Liver (tissue), 3 donors: ENCODE measurements at regions not wholly inside any gene's neighbourhood (a gene's known extent, or its start where the extent isn't known, plus 50 kb on each side); places are given as distances from the start of the nearest gene placed in this dataset.

Experiments
- FOXA1 ChIP-seq: IDR thresholded peaks from 2 replicates; pipeline ENCODE4 v1.6.1; 2016; ENCODE audit warnings: antibody characterized with exemption
- JUND ChIP-seq, 2 donors: IDR thresholded peaks; 2 replicates each; pipeline ENCODE4 v1.6.1; 2016; ENCODE audit warnings: antibody characterized with exemption in 2 of 2
- YY1 ChIP-seq: IDR thresholded peaks from 2 replicates; pipeline ENCODE4 v1.6.1; 2016; ENCODE audit warnings: antibody characterized with exemption, mild to moderate bottlenecking
- ZBTB33 ChIP-seq: IDR thresholded peaks from 2 replicates; pipeline ENCODE4 v1.6.1; 2016; ENCODE audit warnings: antibody characterized with exemption
- TF ChIP-seq, protein P1 (sequence below): fragments of 150-350 bp; IDR thresholded peaks from 2 replicates; pipeline ENCODE4 v1.5.1; 2017; ENCODE audit warnings: improper control_type of control experiment, low read depth, low read length; ENCODE audit not compliant: missing input control
- TF ChIP-seq, protein P2 (sequence below): IDR thresholded peaks from 2 replicates; pipeline ENCODE4 v1.6.1; 2016; ENCODE audit warnings: antibody characterized with exemption
- TF ChIP-seq, protein P3 (sequence below): IDR thresholded peaks from 2 replicates; pipeline ENCODE4 v1.6.1; 2016; ENCODE audit warnings: antibody characterized with exemption
- donor health status: healthy.
- donor health status: healthy.

GRCh38 chr12:16495196-16495595 is 110.8 kb downstream of the LMO3 start:
- TF ChIP-seq, protein P1, sequence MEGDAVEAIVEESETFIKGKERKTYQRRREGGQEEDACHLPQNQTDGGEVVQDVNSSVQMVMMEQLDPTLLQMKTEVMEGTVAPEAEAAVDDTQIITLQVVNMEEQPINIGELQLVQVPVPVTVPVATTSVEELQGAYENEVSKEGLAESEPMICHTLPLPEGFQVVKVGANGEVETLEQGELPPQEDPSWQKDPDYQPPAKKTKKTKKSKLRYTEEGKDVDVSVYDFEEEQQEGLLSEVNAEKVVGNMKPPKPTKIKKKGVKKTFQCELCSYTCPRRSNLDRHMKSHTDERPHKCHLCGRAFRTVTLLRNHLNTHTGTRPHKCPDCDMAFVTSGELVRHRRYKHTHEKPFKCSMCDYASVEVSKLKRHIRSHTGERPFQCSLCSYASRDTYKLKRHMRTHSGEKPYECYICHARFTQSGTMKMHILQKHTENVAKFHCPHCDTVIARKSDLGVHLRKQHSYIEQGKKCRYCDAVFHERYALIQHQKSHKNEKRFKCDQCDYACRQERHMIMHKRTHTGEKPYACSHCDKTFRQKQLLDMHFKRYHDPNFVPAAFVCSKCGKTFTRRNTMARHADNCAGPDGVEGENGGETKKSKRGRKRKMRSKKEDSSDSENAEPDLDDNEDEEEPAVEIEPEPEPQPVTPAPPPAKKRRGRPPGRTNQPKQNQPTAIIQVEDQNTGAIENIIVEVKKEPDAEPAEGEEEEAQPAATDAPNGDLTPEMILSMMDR: no peak
- TF ChIP-seq, protein P2, sequence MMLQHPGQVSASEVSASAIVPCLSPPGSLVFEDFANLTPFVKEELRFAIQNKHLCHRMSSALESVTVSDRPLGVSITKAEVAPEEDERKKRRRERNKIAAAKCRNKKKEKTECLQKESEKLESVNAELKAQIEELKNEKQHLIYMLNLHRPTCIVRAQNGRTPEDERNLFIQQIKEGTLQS: no peak
- no peak for TF ChIP-seq FOXA1
- TF ChIP-seq JUND (IDR thresholded peaks at IDR 0.05): no peak
- TF ChIP-seq, protein P3, sequence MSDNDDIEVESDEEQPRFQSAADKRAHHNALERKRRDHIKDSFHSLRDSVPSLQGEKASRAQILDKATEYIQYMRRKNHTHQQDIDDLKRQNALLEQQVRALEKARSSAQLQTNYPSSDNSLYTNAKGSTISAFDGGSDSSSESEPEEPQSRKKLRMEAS: no peak
- no peak for TF ChIP-seq ZBTB33
- TF ChIP-seq YY1: no peak
